ENCODE measurements at regions not wholly inside any gene's neighbourhood (a gene's known extent, or its start where the extent isn't known, plus 50 kb on each side); places are given as distances from the start of the nearest gene placed in this dataset.

DNA sequence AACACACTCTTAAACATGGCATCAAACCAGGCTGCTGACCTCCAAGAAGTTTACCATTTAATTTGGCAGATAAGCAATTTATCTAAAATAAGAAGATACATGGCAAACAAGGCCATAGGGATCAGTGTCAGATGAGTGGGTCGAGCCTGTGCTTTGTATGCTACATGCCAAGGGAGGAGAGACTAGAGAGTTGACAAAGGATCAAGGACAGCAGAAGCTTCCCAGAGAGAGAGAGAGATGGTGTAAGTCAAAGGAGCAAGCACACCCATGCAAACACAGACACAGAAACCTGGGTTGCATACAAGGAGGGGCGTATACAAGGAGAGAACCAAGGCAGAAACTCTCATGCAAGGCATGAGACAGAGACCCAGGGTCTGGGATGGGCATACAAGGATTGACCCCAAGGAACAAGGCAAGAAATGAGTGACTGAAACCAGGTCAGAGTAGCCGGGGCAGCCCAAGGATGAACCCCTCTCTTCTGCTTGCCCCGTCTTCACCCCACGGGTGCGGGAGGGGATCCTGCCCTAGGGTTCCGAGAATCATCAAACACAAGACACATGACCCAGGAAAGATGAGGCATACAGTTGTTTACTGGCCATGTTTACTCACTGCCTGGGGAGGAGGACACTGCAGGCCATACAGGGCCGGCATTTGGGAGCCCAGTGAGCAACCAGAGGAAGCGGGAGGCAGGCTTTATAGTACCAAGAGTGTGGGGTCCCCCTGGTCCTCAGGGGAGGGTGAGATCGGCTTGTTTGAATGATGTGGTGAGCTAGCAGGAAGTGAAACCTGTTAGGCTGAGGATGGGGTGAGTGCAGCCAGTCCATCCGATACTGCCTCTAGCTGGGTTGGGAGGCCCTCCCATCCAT lies 529.2 kb upstream of the ID2 start:
- H3K9ac ChIP-seq (ENCODE audit: low read length) = no peak overlapping the region
- H3K27ac ChIP-seq (ENCODE audit: low read depth, low read length) = no peak overlapping the region
- H4K20me1 ChIP-seq (ENCODE audit: insufficient read depth) = no peaks in the 10 kb centered on the region
- no peak for ATAC-seq
- H3K27me3 ChIP-seq (ENCODE audit: insufficient read depth, low read length) = no peaks in the 10 kb centered on the region
- no peak overlapping the region for H3K4me3 ChIP-seq (replicated peaks in 1 of 2; ENCODE audit: low read depth in 1 of 2, low read length in 2 of 2)
- no TSS peak for BruUV-seq (replicated peaks)
- H3K9me2 ChIP-seq (ENCODE audit: insufficient read depth) = no peaks in the 10 kb centered on the region
- no peaks in the 10 kb centered on the region for H3K36me3 ChIP-seq (ENCODE audit: control insufficient read depth in 1 of 2, insufficient read depth in 2 of 2, low read length in 2 of 2)
- peaks cover 0 to 11% of the 10 kb centered on the region in 2 experiments; a peak in 2 of 4 replicates for H3K4me1 ChIP-seq (ENCODE audit: control insufficient read depth in 1 of 2, insufficient read depth in 2 of 2, low read length in 2 of 2)
- DNase-seq (ENCODE audit: low read depth, low spot score) = no peak
- CTCF ChIA-PET = no interaction called here
- H3K4me2 ChIP-seq (ENCODE audit: low read length) = no peak overlapping the region
- H3K79me2 ChIP-seq (ENCODE audit: insufficient read depth, low read length) = no peaks in the 10 kb centered on the region
- intact Hi-C loops (cut with micrococcal nuclease) = no loop called here
- RAD21 ChIA-PET (ENCODE audit: low non-redundant PET in 1 of 2, low total read pairs in 2 of 2, uncharacterized antibody in 2 of 2, unreplicated experiment in 2 of 2) = no interaction called here
- H2AFZ ChIP-seq (ENCODE audit: low read depth, low read length, poor library complexity, severe bottlenecking) = no peak overlapping the region
- POLR2A ChIA-PET = no interaction called here
- TF ChIP-seq ELF1 (IDR thresholded peaks at IDR 0.05; ENCODE audit: borderline replicate concordance, low read depth) = no peak
- no peak for TF ChIP-seq TCF7L2 (IDR thresholded peaks at IDR 0.05; ENCODE audit: borderline replicate concordance, extremely low read depth, insufficient read depth, insufficient read length)
- no peak for TF ChIP-seq SRF (IDR thresholded peaks at IDR 0.05; ENCODE audit: low read depth)
- H3K9me3 ChIP-seq (ENCODE audit: control insufficient read depth in 1 of 2, insufficient read depth in 1 of 2, low read depth in 1 of 2, low read length in 2 of 2) = no peaks in the 10 kb centered on the region

DNA sequence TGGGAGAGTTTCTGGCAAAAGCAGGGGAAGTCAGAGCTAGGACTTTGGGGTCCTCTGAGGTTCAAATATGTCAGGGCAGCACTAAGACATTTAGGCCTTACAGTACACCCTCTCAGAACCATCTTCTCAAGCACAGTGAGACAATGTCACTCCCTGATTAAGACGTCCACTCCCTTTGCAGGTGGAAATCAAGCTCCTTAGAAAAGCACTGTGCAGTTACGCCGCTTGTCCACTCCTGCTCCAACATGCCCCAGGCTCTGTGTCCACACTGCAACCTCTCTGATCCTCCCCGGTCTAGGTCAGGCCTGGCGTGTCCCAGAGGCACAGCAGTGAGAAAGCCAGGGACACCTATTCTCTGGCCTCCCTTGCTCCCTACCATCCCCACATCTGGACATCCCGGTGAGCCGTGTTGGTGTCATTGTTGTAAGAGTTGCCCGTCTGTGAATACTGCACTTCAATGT lies 528.6 kb upstream of the ID2 start:
- Histone ChIP-seq H3K9me2 (ENCODE audit: insufficient read depth) (no peaks in the 10 kb centered on the region), H3K9me3 (ENCODE audit: control insufficient read depth in 1 of 2, insufficient read depth in 1 of 2, low read depth in 1 of 2, low read length in 2 of 2) (no peaks in the 10 kb centered on the region), H4K20me1 (ENCODE audit: insufficient read depth) (no peaks in the 10 kb centered on the region), H3K4me2 (ENCODE audit: low read length) (no peak overlapping the region), H3K79me2 (ENCODE audit: insufficient read depth, low read length) (no peaks in the 10 kb centered on the region), H3K4me3 (replicated peaks in 1 of 2; ENCODE audit: low read depth in 1 of 2, low read length in 2 of 2) (no peak overlapping the region), H3K4me1 (ENCODE audit: control insufficient read depth in 1 of 2, insufficient read depth in 2 of 2, low read length in 2 of 2) (peaks cover 0 to 7% of the 10 kb centered on the region in 2 experiments; a peak in 2 of 4 replicates), H3K9ac (ENCODE audit: low read length) (no peak overlapping the region), H3K27ac (ENCODE audit: low read depth, low read length) (no peak overlapping the region), H2AFZ (ENCODE audit: low read depth, low read length, poor library complexity, severe bottlenecking) (no peak overlapping the region), H3K36me3 (ENCODE audit: control insufficient read depth in 1 of 2, insufficient read depth in 2 of 2, low read length in 2 of 2) (no peaks in the 10 kb centered on the region), H3K27me3 (ENCODE audit: insufficient read depth, low read length) (no peaks in the 10 kb centered on the region)
- intact Hi-C loops (cut with micrococcal nuclease) = no loop called here
- ATAC-seq = no peak
- ChIA-PET POLR2A (no interaction called here), RAD21 (ENCODE audit: low non-redundant PET in 1 of 2, low total read pairs in 2 of 2, uncharacterized antibody in 2 of 2, unreplicated experiment in 2 of 2) (no interaction called here), CTCF (no interaction called here)
- no peak for DNase-seq (ENCODE audit: low read depth, low spot score)
- BruUV-seq (replicated peaks) = no TSS peak
- no peak for TF ChIP-seq REST (IDR thresholded peaks at IDR 0.05; ENCODE audit: low read depth)
- no peak for TF ChIP-seq ATF3 (IDR thresholded peaks at IDR 0.05)
- TF ChIP-seq CBX3 (IDR thresholded peaks at IDR 0.05; ENCODE audit: low read depth) = no peak
- TF ChIP-seq, protein P1, sequence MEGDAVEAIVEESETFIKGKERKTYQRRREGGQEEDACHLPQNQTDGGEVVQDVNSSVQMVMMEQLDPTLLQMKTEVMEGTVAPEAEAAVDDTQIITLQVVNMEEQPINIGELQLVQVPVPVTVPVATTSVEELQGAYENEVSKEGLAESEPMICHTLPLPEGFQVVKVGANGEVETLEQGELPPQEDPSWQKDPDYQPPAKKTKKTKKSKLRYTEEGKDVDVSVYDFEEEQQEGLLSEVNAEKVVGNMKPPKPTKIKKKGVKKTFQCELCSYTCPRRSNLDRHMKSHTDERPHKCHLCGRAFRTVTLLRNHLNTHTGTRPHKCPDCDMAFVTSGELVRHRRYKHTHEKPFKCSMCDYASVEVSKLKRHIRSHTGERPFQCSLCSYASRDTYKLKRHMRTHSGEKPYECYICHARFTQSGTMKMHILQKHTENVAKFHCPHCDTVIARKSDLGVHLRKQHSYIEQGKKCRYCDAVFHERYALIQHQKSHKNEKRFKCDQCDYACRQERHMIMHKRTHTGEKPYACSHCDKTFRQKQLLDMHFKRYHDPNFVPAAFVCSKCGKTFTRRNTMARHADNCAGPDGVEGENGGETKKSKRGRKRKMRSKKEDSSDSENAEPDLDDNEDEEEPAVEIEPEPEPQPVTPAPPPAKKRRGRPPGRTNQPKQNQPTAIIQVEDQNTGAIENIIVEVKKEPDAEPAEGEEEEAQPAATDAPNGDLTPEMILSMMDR (IDR thresholded peaks at IDR 0.05 in 2 of 3, conservative IDR thresholded peaks at IDR 0.05 in 1 of 3; ENCODE audit: borderline replicate concordance in 1 of 3, insufficient read depth in 1 of 3, low read depth in 2 of 3, low read length in 2 of 3) = no peak
- TF ChIP-seq TCF7L2 (IDR thresholded peaks at IDR 0.05; ENCODE audit: borderline replicate concordance, extremely low read depth, insufficient read depth, insufficient read length) = no peak
- TF ChIP-seq ZFX (IDR thresholded peaks at IDR 0.05) = no peak
- TF ChIP-seq JUND (IDR thresholded peaks at IDR 0.05) = no peak
- TF ChIP-seq POLR2A (IDR thresholded peaks at IDR 0.05; ENCODE audit: borderline replicate concordance, extremely low read depth, insufficient read depth, insufficient read length) = no peak
- TF ChIP-seq EZH2 (IDR thresholded peaks at IDR 0.05) = no peak
- no peak for TF ChIP-seq RAD21 (IDR thresholded peaks at IDR 0.05; ENCODE audit: low read depth)
